ENCODE measurements at regions not wholly inside any gene's neighbourhood (a gene's known extent, or its start where the extent isn't known, plus 50 kb on each side); places are given as distances from the start of the nearest gene placed in this dataset.

GRCh38 chr3:59641169-59641899 is 591.5 kb upstream of the CFAP20DC start:
- TF ChIP-seq, protein P1, sequence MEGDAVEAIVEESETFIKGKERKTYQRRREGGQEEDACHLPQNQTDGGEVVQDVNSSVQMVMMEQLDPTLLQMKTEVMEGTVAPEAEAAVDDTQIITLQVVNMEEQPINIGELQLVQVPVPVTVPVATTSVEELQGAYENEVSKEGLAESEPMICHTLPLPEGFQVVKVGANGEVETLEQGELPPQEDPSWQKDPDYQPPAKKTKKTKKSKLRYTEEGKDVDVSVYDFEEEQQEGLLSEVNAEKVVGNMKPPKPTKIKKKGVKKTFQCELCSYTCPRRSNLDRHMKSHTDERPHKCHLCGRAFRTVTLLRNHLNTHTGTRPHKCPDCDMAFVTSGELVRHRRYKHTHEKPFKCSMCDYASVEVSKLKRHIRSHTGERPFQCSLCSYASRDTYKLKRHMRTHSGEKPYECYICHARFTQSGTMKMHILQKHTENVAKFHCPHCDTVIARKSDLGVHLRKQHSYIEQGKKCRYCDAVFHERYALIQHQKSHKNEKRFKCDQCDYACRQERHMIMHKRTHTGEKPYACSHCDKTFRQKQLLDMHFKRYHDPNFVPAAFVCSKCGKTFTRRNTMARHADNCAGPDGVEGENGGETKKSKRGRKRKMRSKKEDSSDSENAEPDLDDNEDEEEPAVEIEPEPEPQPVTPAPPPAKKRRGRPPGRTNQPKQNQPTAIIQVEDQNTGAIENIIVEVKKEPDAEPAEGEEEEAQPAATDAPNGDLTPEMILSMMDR (IDR thresholded peaks at IDR 0.05): no peak
- TF ChIP-seq POLR2AphosphoS5 (IDR thresholded peaks at IDR 0.05) (peak in 1 of 2 donors; percentile 29), EP300 (IDR thresholded peaks at IDR 0.05) (no peak), POLR2A (IDR thresholded peaks at IDR 0.05) (no peak)
